Effector memory CD4-positive, alpha-beta T cell (primary cell): ENCODE measurements at regions not wholly inside any gene's neighbourhood (a gene's known extent, or its start where the extent isn't known, plus 50 kb on each side); places are given as distances from the start of the nearest gene placed in this dataset.

Experiments
- DNase-seq, 3 donors: peaks; one replicate each; pipeline ENCODE4 v3.0.0-alpha.2; 2020
- H3K27ac ChIP-seq: 2 replicates; pipeline ENCODE4 v1.7.0; 2013; ENCODE audit warnings: mild to moderate bottlenecking, low read length, moderate library complexity; ENCODE audit not compliant: insufficient read depth, poor library complexity, severe bottlenecking
- H3K27me3 ChIP-seq: replicated peaks from 2 replicates; pipeline ENCODE4 v1.7.0; 2013; ENCODE audit warnings: mild to moderate bottlenecking, low read length; ENCODE audit not compliant: insufficient read depth, control insufficient read depth, poor library complexity, severe bottlenecking
- H3K36me3 ChIP-seq: 2 replicates; pipeline ENCODE4 v1.7.0; 2013; ENCODE audit warnings: mild to moderate bottlenecking, low read length, moderate library complexity; ENCODE audit not compliant: control insufficient read depth, insufficient read depth
- H3K4me1 ChIP-seq: 2 replicates; pipeline ENCODE4 v1.7.0; 2013; ENCODE audit warnings: low read length, mild to moderate bottlenecking; ENCODE audit not compliant: control insufficient read depth, insufficient read depth, poor library complexity, severe bottlenecking
- H3K4me3 ChIP-seq: 2 replicates; pipeline ENCODE4 v1.7.0; 2013; ENCODE audit warnings: low read length, low read depth, mild to moderate bottlenecking; ENCODE audit not compliant: insufficient read depth, poor library complexity, severe bottlenecking
- H3K9me3 ChIP-seq: 2 replicates; pipeline ENCODE4 v1.7.0; 2013; ENCODE audit warnings: mild to moderate bottlenecking, low read length, moderate library complexity; ENCODE audit not compliant: control insufficient read depth

GRCh38 chr10:34033078-34033477, 698.6 kb upstream of the NRP1 start:
- DNase-seq: no peak
- H3K27me3 ChIP-seq: no peaks in the 10 kb centered on the region
- H3K4me1 ChIP-seq: no peaks in the 10 kb centered on the region
- H3K36me3 ChIP-seq: no peaks in the 10 kb centered on the region
- H3K9me3 ChIP-seq: no peaks in the 10 kb centered on the region
- no peak overlapping the region for H3K27ac ChIP-seq
- H3K4me3 ChIP-seq: no peak overlapping the region

- Histone ChIP-seq H3K36me3 (no peaks in the 10 kb centered on the region), H3K27ac (no peak overlapping the region), H3K4me3 (no peak overlapping the region), H3K9me3 (no peaks in the 10 kb centered on the region), H3K27me3 (no peaks in the 10 kb centered on the region), H3K4me1 (no peaks in the 10 kb centered on the region)
- no peak for DNase-seq
These were observed 698.1 kb upstream of the NRP1 start for GRCh38 chr10:34032564-34032963.

DNA sequence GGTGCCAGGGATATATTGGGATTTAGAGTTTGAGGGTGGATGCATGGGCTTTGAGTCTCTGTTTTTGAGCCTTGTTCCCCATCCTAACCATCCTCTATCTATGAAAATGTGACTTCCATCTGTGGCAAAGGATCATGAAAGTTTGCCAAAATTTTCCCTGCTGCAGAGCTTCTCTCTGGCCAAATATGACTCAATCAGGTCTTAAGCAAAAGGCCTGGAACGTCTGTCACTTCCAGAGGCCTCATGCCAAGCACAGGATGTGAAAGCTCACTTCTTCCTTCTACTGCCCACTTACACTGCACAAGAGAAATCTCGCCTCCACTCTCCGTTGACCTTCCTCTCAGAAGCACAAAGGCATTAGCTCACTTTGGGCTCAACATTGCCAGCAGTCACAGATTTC, 696.9 kb upstream of the NRP1 start:
- Histone ChIP-seq H3K27ac (no peak overlapping the region), H3K4me1 (no peaks in the 10 kb centered on the region), H3K9me3 (no peaks in the 10 kb centered on the region), H3K27me3 (no peaks in the 10 kb centered on the region), H3K36me3 (no peaks in the 10 kb centered on the region), H3K4me3 (no peak overlapping the region)
- DNase-seq: no peak

- no peaks in the 10 kb centered on the region for H3K36me3 ChIP-seq
- no peak for DNase-seq
- no peak overlapping the region for H3K4me3 ChIP-seq
- H3K27ac ChIP-seq: no peak overlapping the region
- H3K4me1 ChIP-seq: no peaks in the 10 kb centered on the region
- no peaks in the 10 kb centered on the region for H3K27me3 ChIP-seq
- no peaks in the 10 kb centered on the region for H3K9me3 ChIP-seq
These were observed 695.0 kb upstream of the NRP1 start for GRCh38 chr10:34029455-34029854.

- DNase-seq: no peak
- Histone ChIP-seq H3K27me3 (no peaks in the 10 kb centered on the region), H3K9me3 (no peaks in the 10 kb centered on the region), H3K27ac (no peak overlapping the region), H3K4me3 (no peak overlapping the region), H3K36me3 (no peaks in the 10 kb centered on the region), H3K4me1 (no peaks in the 10 kb centered on the region)
These were observed 694.5 kb upstream of the NRP1 start for GRCh38 chr10:34028936-34029335.

- H3K4me1 ChIP-seq: no peaks in the 10 kb centered on the region
- H3K36me3 ChIP-seq: no peaks in the 10 kb centered on the region
- no peak overlapping the region for H3K27ac ChIP-seq
- H3K27me3 ChIP-seq: no peaks in the 10 kb centered on the region
- DNase-seq: no peak
- no peak overlapping the region for H3K4me3 ChIP-seq
- H3K9me3 ChIP-seq: no peaks in the 10 kb centered on the region
These were observed 690.4 kb upstream of the NRP1 start for GRCh38 chr10:34024693-34025425.

- Histone ChIP-seq H3K4me1 (no peaks in the 10 kb centered on the region), H3K9me3 (no peaks in the 10 kb centered on the region), H3K27ac (no peak overlapping the region), H3K36me3 (no peaks in the 10 kb centered on the region), H3K27me3 (no peaks in the 10 kb centered on the region), H3K4me3 (no peak overlapping the region)
- no peak for DNase-seq
These were observed 689.8 kb upstream of the NRP1 start for GRCh38 chr10:34024282-34024681.

DNA sequence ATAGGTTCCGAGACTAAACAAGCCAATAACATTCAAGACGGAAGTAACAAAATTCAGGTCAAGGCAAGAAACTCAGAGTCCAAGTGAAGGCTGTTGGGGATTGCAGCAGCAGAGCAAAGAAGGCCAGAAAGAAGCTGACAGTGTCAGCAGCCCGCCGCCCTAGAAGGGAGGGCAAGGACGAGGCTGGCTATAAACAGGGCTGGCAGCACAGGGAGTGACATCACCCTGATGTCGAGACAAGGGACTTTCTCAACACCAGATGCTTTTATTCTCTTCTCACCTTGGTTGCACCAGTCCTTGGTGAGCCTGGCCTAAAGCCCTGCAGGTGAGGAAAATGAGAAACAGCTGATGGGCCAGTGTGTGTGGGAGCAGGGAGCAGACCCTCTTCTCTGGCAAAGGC, 687.7 kb upstream of the NRP1 start:
- H3K4me1 ChIP-seq: no peaks in the 10 kb centered on the region

DNA sequence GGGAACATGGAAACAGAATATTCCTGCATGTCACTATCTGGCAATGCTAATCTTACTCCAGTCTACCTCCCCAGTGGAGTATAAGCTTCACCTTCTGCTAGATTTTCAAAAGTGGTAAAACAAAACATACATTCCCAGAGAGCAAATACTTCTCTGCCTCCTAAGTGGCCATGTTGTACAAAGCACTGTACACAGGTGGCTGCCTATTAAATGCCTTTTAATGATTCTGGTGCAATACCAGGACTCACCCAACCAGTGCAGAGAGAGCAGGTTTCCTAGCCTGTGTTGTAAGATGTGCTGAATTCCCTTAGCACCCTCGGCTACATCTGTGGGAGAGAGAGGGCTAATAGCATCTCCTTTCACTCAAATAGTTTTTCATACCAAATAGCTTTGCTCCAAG, 684.3 kb upstream of the NRP1 start:
- Histone ChIP-seq H3K27ac (no peak overlapping the region), H3K4me3 (no peak overlapping the region), H3K27me3 (no peaks in the 10 kb centered on the region), H3K9me3 (no peaks in the 10 kb centered on the region), H3K4me1 (no peaks in the 10 kb centered on the region), H3K36me3 (no peaks in the 10 kb centered on the region)
- DNase-seq: no peak

More for the DNA sequence above, 687.7 kb upstream of the NRP1 start:
- DNase-seq: no peak
- no peak overlapping the region for H3K4me3 ChIP-seq
- H3K27ac ChIP-seq: no peak overlapping the region
- no peaks in the 10 kb centered on the region for H3K27me3 ChIP-seq
- no peaks in the 10 kb centered on the region for H3K36me3 ChIP-seq
- no peaks in the 10 kb centered on the region for H3K9me3 ChIP-seq

DNA sequence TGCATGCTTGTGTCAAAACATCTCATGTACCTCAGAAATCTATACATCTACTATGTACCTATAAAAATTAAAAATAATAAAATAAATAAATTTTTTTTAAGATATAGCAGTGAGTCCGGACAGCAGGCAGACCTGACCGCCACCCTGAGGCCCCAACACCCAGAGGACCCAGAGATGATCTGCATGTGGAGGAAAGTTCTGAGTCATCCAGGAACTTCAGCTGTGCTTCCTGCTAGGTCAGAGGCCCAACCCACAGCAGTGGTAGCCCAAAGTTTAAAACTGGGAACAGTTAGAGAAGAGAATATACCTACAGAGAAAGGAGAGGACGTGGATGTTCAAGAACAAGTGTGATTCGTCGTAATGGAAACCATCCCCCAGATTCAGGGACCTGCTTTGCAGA, 683.7 kb upstream of the NRP1 start:
- Histone ChIP-seq H3K4me3 (no peak overlapping the region), H3K4me1 (no peaks in the 10 kb centered on the region)
- no peak for DNase-seq

More for the DNA sequence above, 683.7 kb upstream of the NRP1 start:
- no peak overlapping the region for H3K27ac ChIP-seq
- H3K9me3 ChIP-seq: no peaks in the 10 kb centered on the region
- no peaks in the 10 kb centered on the region for H3K27me3 ChIP-seq
- no peaks in the 10 kb centered on the region for H3K36me3 ChIP-seq
